ENCODE measurements at regions not wholly inside any gene's neighbourhood (a gene's known extent, or its start where the extent isn't known, plus 50 kb on each side); places are given as distances from the start of the nearest gene placed in this dataset.
"Not testable (repeated sequence)": the region's sequence is repeated elsewhere in the genome, so short reads cannot be mapped to it uniquely, and the experiment has no call there.

DNA sequence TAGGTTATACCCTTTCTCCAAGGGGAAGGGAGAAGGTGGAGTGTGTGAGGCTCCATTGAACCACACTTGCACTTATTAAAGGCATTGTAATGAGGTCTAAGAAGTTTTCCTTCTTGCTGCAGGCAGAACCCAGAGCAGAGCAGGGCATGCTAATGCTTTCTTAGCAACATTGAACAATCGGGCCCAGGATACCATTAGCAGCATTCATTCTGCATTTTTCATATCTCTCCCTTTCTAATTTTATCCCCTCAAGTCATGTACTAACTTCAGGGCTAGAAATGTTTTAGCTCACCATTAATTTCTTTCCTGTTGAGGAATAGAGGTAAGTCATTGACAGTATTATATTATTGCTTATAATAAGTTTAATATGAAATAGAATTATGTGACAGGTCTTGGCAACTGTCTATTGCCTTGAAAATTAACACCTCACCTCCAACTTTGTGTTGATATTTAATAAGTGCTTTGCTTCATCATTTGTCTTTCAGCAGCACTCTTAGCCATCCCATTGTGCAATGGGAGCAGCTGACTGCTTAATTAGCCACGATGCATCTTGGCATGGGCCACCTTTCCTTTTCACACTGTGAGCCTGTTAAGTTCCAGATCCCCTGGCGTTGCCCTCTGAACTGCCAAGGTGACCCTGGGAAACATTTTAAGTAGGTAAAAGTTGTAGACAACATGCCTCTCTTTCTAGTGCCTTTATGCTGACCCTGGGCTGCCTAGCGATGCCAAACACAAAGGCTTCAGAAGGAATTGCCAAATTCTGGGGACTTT is 300.8 kb upstream of the MEX3C start:
- H3K4me2 ChIP-seq = no peak overlapping the region
- DNase-seq (ENCODE audit: low read depth in 1 of 2, low spot score in 1 of 2) = no peak
- 10% methylated on average over 4 of the region's 4 CpGs for WGBS (ENCODE audit: missing lambda C conversion rate)
- ChIA-PET POLR2A (no interaction called here), CTCF (interaction anchor here (1.2 kb wide), 1 partner anchor 16 kb away, joined by 3 read pairs; no protein-coding TSS in a partner anchor)
- no peak for FAIRE-seq
- no peaks in the 10 kb centered on the region for H3K4me1 ChIP-seq
- no peak for ATAC-seq
- H3K9me3 ChIP-seq = no peaks in the 10 kb centered on the region
- no peak overlapping the region for H3K4me3 ChIP-seq
- no peak overlapping the region for H3K27ac ChIP-seq
- TF ChIP-seq BCL3 (IDR thresholded peaks at IDR 0.05) = no peak
- no peak for TF ChIP-seq ZC3H11A (IDR thresholded peaks at IDR 0.05)
- TF ChIP-seq, protein P1, sequence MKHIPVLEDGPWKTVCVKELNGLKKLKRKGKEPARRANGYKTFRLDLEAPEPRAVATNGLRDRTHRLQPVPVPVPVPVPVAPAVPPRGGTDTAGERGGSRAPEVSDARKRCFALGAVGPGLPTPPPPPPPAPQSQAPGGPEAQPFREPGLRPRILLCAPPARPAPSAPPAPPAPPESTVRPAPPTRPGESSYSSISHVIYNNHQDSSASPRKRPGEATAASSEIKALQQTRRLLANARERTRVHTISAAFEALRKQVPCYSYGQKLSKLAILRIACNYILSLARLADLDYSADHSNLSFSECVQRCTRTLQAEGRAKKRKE (CRISPR knock-in tag; IDR thresholded peaks at IDR 0.05; ENCODE audit: low read depth) = no peak
- TF ChIP-seq TP53 (CRISPR knock-in tag; IDR thresholded peaks at IDR 0.05) = no peak

GRCh38 chr18:51503351-51503750 is 305.9 kb upstream of the MEX3C start:
- Histone ChIP-seq H3K9me3 (peaks cover 2% of the 10 kb centered on the region; the same call in 1 of the 3 replicates), H3K27ac (no peak overlapping the region), H3K4me1 (no peaks in the 10 kb centered on the region), H3K4me3 (no peak overlapping the region), H3K4me2 (no peak overlapping the region)
- no peak for DNase-seq (ENCODE audit: low read depth in 1 of 2, low spot score in 1 of 2)
- no peak for ATAC-seq
- TF ChIP-seq NR3C1 (IDR thresholded peaks at IDR 0.05) (no peak), HEYL (CRISPR knock-in tag; IDR thresholded peaks at IDR 0.05) (no peak), ZSCAN20 (CRISPR knock-in tag; IDR thresholded peaks at IDR 0.05) (no peak), RFX5 (IDR thresholded peaks at IDR 0.05) (no peak), CEBPB (IDR thresholded peaks at IDR 0.05) (no peak), ESRRA (IDR thresholded peaks at IDR 0.05; ENCODE audit: borderline replicate concordance, low read length) (no peak), PHF8 (IDR thresholded peaks at IDR 0.05; ENCODE audit: borderline replicate concordance, low read depth) (no peak), CHD2 (IDR thresholded peaks at IDR 0.05; ENCODE audit: low read length, partially characterized antibody) (no peak), EP300 (IDR thresholded peaks at IDR 0.05) (no peak), EHF (CRISPR knock-in tag; IDR thresholded peaks at IDR 0.05) (no peak), POLR2AphosphoS2 (conservative IDR thresholded peaks at IDR 0.05; ENCODE audit: low read length) (no peak), POLR2A (IDR thresholded peaks at IDR 0.05; ENCODE audit: low read length) (no peak), E2F6 (IDR thresholded peaks at IDR 0.05; ENCODE audit: borderline replicate concordance, low read depth) (no peak), ZNF302 (CRISPR knock-in tag; IDR thresholded peaks at IDR 0.05) (no peak)
- TF ChIP-seq, protein P1 (CRISPR knock-in tag; IDR thresholded peaks at IDR 0.05; ENCODE audit: low read depth) = no peak
- POLR2A ChIA-PET = no interaction called here
- FAIRE-seq = no peak
- CTCF ChIA-PET = no interaction called here

GRCh38 chr18:51506811-51507210 is 309.3 kb upstream of the MEX3C start:
- TF ChIP-seq RARB (CRISPR knock-in tag; IDR thresholded peaks at IDR 0.05) = no peak
- no peak for TF ChIP-seq CHD4 (IDR thresholded peaks at IDR 0.05; ENCODE audit: borderline replicate concordance)
- no peak for TF ChIP-seq TFCP2L1 (CRISPR knock-in tag; IDR thresholded peaks at IDR 0.05)
- FAIRE-seq (no peak), ATAC-seq (no peak), DNase-seq (ENCODE audit: low read depth in 1 of 2, low spot score in 1 of 2) (no peak)
- H3K9me3 ChIP-seq = peaks cover 5% of the 10 kb centered on the region; the same call in 2 of the 3 replicates
- no peak overlapping the region for H3K27ac ChIP-seq
- CTCF ChIA-PET = no interaction called here
- H3K4me2 ChIP-seq = no peak overlapping the region
- WGBS (ENCODE audit: missing lambda C conversion rate) = 32% methylated on average over 3 of the region's 3 CpGs
- POLR2A ChIA-PET = no interaction called here
- H3K4me3 ChIP-seq = no peak overlapping the region
- no peaks in the 10 kb centered on the region for H3K4me1 ChIP-seq

GRCh38 chr18:51508410-51508809 is 310.9 kb upstream of the MEX3C start:
- H3K4me1 ChIP-seq; FAIRE-seq; H3K27ac ChIP-seq; H3K9me3 ChIP-seq; H3K4me3 ChIP-seq; H3K4me2 ChIP-seq; CTCF ChIA-PET; ATAC-seq; DNase-seq (ENCODE audit: low read depth in 1 of 2, low spot score in 1 of 2); POLR2A ChIA-PET: not testable (repeated sequence)
- WGBS (ENCODE audit: missing lambda C conversion rate) = 31% methylated on average over 7 of the region's 7 CpGs

Data from A549 (cell line).